ENCODE measurements at regions not wholly inside any gene's neighbourhood (a gene's known extent, or its start where the extent isn't known, plus 50 kb on each side); places are given as distances from the start of the nearest gene placed in this dataset.

- TF ChIP-seq POLR2AphosphoS5 (IDR thresholded peaks at IDR 0.05; ENCODE audit: low read depth, low read length) (no peak), CTCF (IDR thresholded peaks at IDR 0.05) (no peak), TCF7L2 (IDR thresholded peaks at IDR 0.05; ENCODE audit: low read depth, low read length) (no peak), SIN3A (IDR thresholded peaks at IDR 0.05; ENCODE audit: borderline replicate concordance, insufficient read depth, low read depth, low read length) (no peak), REST (IDR thresholded peaks at IDR 0.05; ENCODE audit: insufficient read depth in 1 of 2, low read depth in 2 of 2, low read length in 1 of 2) (no peak)
These were observed 272.5 kb upstream of the CWC22 start for GRCh38 chr2:180279581-180279980.
